Spleen (tissue), 11 donors: ENCODE measurements at regions not wholly inside any gene's neighbourhood (a gene's known extent, or its start where the extent isn't known, plus 50 kb on each side); places are given as distances from the start of the nearest gene placed in this dataset.
"Not testable (repeated sequence)": the region's sequence is repeated elsewhere in the genome, so short reads cannot be mapped to it uniquely, and the experiment has no call there.

Source experiments
- DNase-seq: peaks from one replicate; pipeline ENCODE4 v3.0.0-alpha.2; 2020
- H3K27ac ChIP-seq, 8 donors: fragments of 200-600 bp; sonication (generic) in 7 of 8; 1 replicate in 4 of 8; 2 replicates in 4 of 8; pipeline versions ENCODE4 v1.5.0 to v1.8.0; 2016 to 2021; ENCODE audit warnings: inconsistent platforms in 4 of 8, mild to moderate bottlenecking in 4 of 8, moderate library complexity in 1 of 8
- H3K27me3 ChIP-seq, 7 donors: fragments of 200-600 bp; sonication (generic) in 6 of 7; replicated peaks in 1 of 7; 1 replicate in 4 of 7; 2 replicates in 3 of 7; pipeline versions ENCODE4 v1.5.0 to v1.8.0; 2016 to 2021; ENCODE audit warnings: inconsistent platforms in 3 of 7, mild to moderate bottlenecking in 1 of 7
- H3K36me3 ChIP-seq, 6 donors: fragments of 200-600 bp; sonication (generic) in 5 of 6; 1 replicate in 4 of 6; 2 replicates in 2 of 6; pipeline versions ENCODE4 v1.5.0 to v1.8.0; 2016 to 2021; ENCODE audit warnings: inconsistent platforms in 2 of 6
- H3K4me1 ChIP-seq, 6 donors: fragments of 200-600 bp; sonication (generic) in 5 of 6; 1 replicate in 3 of 6; 2 replicates in 3 of 6; pipeline versions ENCODE4 v1.5.0 to v1.8.0; 2016 to 2021; ENCODE audit warnings: inconsistent platforms in 3 of 6
- H3K4me3 ChIP-seq, 8 donors: fragments of 200-600 bp; sonication (generic) in 7 of 8; 1 replicate in 4 of 8; 2 replicates in 4 of 8; pipeline versions ENCODE4 v1.5.0 to v1.8.0; 2016 to 2021; ENCODE audit warnings: inconsistent platforms in 4 of 8, mild to moderate bottlenecking in 4 of 8, moderate library complexity in 2 of 8
- H3K9me3 ChIP-seq, 8 donors: fragments of 200-600 bp; sonication (generic) in 7 of 8; 1 replicate in 4 of 8; 2 replicates in 4 of 8; pipeline versions ENCODE4 v1.5.0 to v1.8.0; 2016 to 2021; ENCODE audit warnings: inconsistent platforms in 4 of 8
- CTCF ChIP-seq, 11 experiments: fragments of 200-600 bp in 7 of 11; fragments of 450-650 bp in 4 of 11; sonication (generic) in 4 of 11; IDR thresholded peaks in 8 of 11; conservative IDR thresholded peaks in 3 of 11; 1 replicate in 7 of 11; 2 replicates in 4 of 11; pipeline versions ENCODE4 v1.4.0 to v1.8.0; 2016 to 2021; ENCODE audit warnings: antibody characterized with exemption in 11 of 11, inconsistent platforms in 4 of 11, mild to moderate bottlenecking in 1 of 11
- POLR2A ChIP-seq, 3 donors: fragments of 450-650 bp; IDR thresholded peaks; one replicate each; pipeline ENCODE4 v1.5.1; 2017; ENCODE audit warnings: antibody characterized with exemption in 3 of 3, mild to moderate bottlenecking in 1 of 3
- POLR2AphosphoS5 ChIP-seq, 3 donors: sonication (generic); formaldehyde crosslinking; IDR thresholded peaks; one replicate each; pipeline ENCODE4 v1.5.1; 2017; ENCODE audit warnings: antibody characterized with exemption in 3 of 3
- WGBS, 5 donors: extraction: QIAGEN DNeasy Blood & Tissue Kit in 3 of 5; methylation state at CpG; one replicate each; pipeline versions ENCODE4 v1.1.5 to v1.1.7; 2013 to 2018; 5-methylcytosine and 5-hydroxymethylcytosine counted together
- intact Hi-C: fragments of 100-400 bp; cut with DNase I; formaldehyde crosslinking; loops from one replicate; pipeline ENCODE4 v1.15.0; 2023; ENCODE audit warnings: low total_unique reads
- donor health status: healthy with polysubstance abuse.
- donor health status: DM: no; HTN: no; CAD: no; lungs with moderate emphysema.
- donor health status: DM: no; HTN: no; CAD: no.
- donor health status: Bipolar disorder and iron deficiency.
- donor health status: healthy.
- donor health status: DM: no; HTN: no; CAD: no.
- donor health status: DM: yes; HTN: yes; CAD: no.

GRCh38 chr5:87524217-87524616 lies 111.5 kb upstream of the CCNH start:
- H3K36me3 ChIP-seq, result no peaks in the 10 kb centered on the region
- WGBS, 5 donors, result 57 to 74% (median 64%) methylated on average over 9 of the region's 9 CpGs
- no peak overlapping the region for H3K4me3 ChIP-seq
- H3K9me3 ChIP-seq, result peaks cover 0 to 4% (median 0%) of the 10 kb centered on the region in 8 donors
- TF ChIP-seq CTCF (IDR thresholded peaks at IDR 0.05 in 8 of 11, conservative IDR thresholded peaks at IDR 0.05 in 3 of 11) (no peak), POLR2AphosphoS5 (IDR thresholded peaks at IDR 0.05) (no peak), POLR2A (IDR thresholded peaks at IDR 0.05) (no peak)
- H3K27me3 ChIP-seq, result no peaks in the 10 kb centered on the region
- intact Hi-C loops, result no loop called here
- no peaks in the 10 kb centered on the region for H3K4me1 ChIP-seq
- no peak overlapping the region for H3K27ac ChIP-seq
- no peak for DNase-seq

GRCh38 chr5:87511778-87512177 lies 99.0 kb upstream of the CCNH start:
- H3K27ac ChIP-seq, DNase-seq: not testable (repeated sequence)
- WGBS, 5 donors, result 60 to 74% (median 62%) methylated on average over 3 of the region's 3 CpGs

GRCh38 chr5:87503004-87503403 lies 90.3 kb upstream of the CCNH start:
- peaks cover 0 to 5% (median 0%) of the 10 kb centered on the region in 7 donors for H3K27me3 ChIP-seq
- no peaks in the 10 kb centered on the region for H3K4me1 ChIP-seq
- intact Hi-C loops, result no loop called here
- TF ChIP-seq POLR2A (IDR thresholded peaks at IDR 0.05), result no peak
- no peak for TF ChIP-seq CTCF (IDR thresholded peaks at IDR 0.05 in 8 of 11, conservative IDR thresholded peaks at IDR 0.05 in 3 of 11)
- TF ChIP-seq POLR2AphosphoS5 (IDR thresholded peaks at IDR 0.05), result no peak
- H3K36me3 ChIP-seq, result no peaks in the 10 kb centered on the region
- no peak overlapping the region for H3K27ac ChIP-seq
- DNase-seq, result no peak
- H3K4me3 ChIP-seq, result no peak overlapping the region
- WGBS, 5 donors, result 49 to 79% (median 64%) methylated on average over 2 of the region's 2 CpGs
- H3K9me3 ChIP-seq, result no peaks in the 10 kb centered on the region

More at GRCh38 chr5:87511778-87512177, 99.0 kb upstream of the CCNH start:
- H3K36me3 ChIP-seq, H3K4me3 ChIP-seq, intact Hi-C loops, H3K4me1 ChIP-seq, H3K27me3 ChIP-seq: not testable (repeated sequence)
- peaks cover 0 to 21% (median 9%) of the 10 kb centered on the region in 8 donors for H3K9me3 ChIP-seq

GRCh38 chr5:87499478-87500410 lies 87.0 kb upstream of the CCNH start:
- Histone ChIP-seq H3K27me3 (peaks cover 0 to 5% (median 0%) of the 10 kb centered on the region in 7 donors), H3K4me1 (no peaks in the 10 kb centered on the region), H3K36me3 (no peaks in the 10 kb centered on the region), H3K9me3 (peaks cover 0 to 16% (median 12%) of the 10 kb centered on the region in 8 donors), H3K4me3 (no peak overlapping the region), H3K27ac (no peak overlapping the region)
- peak; percentile 68 for DNase-seq
- intact Hi-C loops, result no loop called here
- TF ChIP-seq POLR2A (IDR thresholded peaks at IDR 0.05) (no peak), CTCF (IDR thresholded peaks at IDR 0.05 in 8 of 11, conservative IDR thresholded peaks at IDR 0.05 in 3 of 11) (no peak), POLR2AphosphoS5 (IDR thresholded peaks at IDR 0.05) (no peak)
- 76 to 88% (median 85%) methylated on average over 15 to 21 of the region's 21 CpGs for WGBS, 5 donors
